SJCRH30 (cell line): ENCODE measurements at regions not wholly inside any gene's neighbourhood (a gene's known extent, or its start where the extent isn't known, plus 50 kb on each side); places are given as distances from the start of the nearest gene placed in this dataset.
"Not testable (repeated sequence)": the region's sequence is repeated elsewhere in the genome, so short reads cannot be mapped to it uniquely, and the experiment has no call there.

Source experiments
- DNase-seq, 2 experiments: peaks; one replicate each; pipeline ENCODE4 v3.0.0-alpha.2; 2015 to 2020
- H3K27ac ChIP-seq: fragments of 250-450 bp; sonication (Bioruptor Pico); 2 replicates; pipeline ENCODE4 v1.5.1; 2020; ENCODE audit warnings: mild to moderate bottlenecking, moderate library complexity
- H3K27me3 ChIP-seq: fragments of 250-450 bp; sonication (Bioruptor Pico); 2 replicates; pipeline ENCODE4 v1.5.1; 2020; ENCODE audit warnings: mild to moderate bottlenecking, moderate library complexity
- H3K36me3 ChIP-seq: fragments of 250-450 bp; sonication (Bioruptor Pico); 2 replicates; pipeline ENCODE4 v1.5.1; 2020; ENCODE audit warnings: mild to moderate bottlenecking, moderate library complexity
- H3K4me1 ChIP-seq: fragments of 250-450 bp; sonication (Bioruptor Pico); 2 replicates; pipeline ENCODE4 v1.5.1; 2020; ENCODE audit warnings: mild to moderate bottlenecking, moderate library complexity
- H3K4me3 ChIP-seq: fragments of 250-450 bp; sonication (Bioruptor Pico); 2 replicates; pipeline ENCODE4 v1.5.1; 2020; ENCODE audit warnings: mild to moderate bottlenecking, moderate library complexity
- H3K9me3 ChIP-seq: fragments of 250-450 bp; sonication (Bioruptor Pico); replicated peaks from 2 replicates; pipeline ENCODE4 v1.5.1; 2020; ENCODE audit warnings: mild to moderate bottlenecking, moderate library complexity

GRCh38 chr5:2093859-2094615 lies 211.3 kb upstream of the IRX4 start:
- no peaks in the 10 kb centered on the region for H3K9me3 ChIP-seq
- H3K36me3 ChIP-seq, result no peaks in the 10 kb centered on the region
- H3K4me1 ChIP-seq, result no peaks in the 10 kb centered on the region
- H3K4me3 ChIP-seq, result no peak overlapping the region
- no peak for DNase-seq
- H3K27me3 ChIP-seq, result no peaks in the 10 kb centered on the region
- no peak overlapping the region for H3K27ac ChIP-seq

- Histone ChIP-seq H3K27ac (no peak overlapping the region), H3K4me1 (no peaks in the 10 kb centered on the region), H3K4me3 (no peak overlapping the region), H3K27me3 (no peaks in the 10 kb centered on the region), H3K36me3 (no peaks in the 10 kb centered on the region), H3K9me3 (no peaks in the 10 kb centered on the region)
- DNase-seq, result no peak
Measured at GRCh38 chr5:2091921-2092320, 209.2 kb upstream of the IRX4 start.

- DNase-seq, result no peak
Measured at GRCh38 chr5:2087980-2088379, 205.3 kb upstream of the IRX4 start.

GRCh38 chr5:2075365-2075764 lies 192.6 kb upstream of the IRX4 start:
- H3K4me1 ChIP-seq, result no peaks in the 10 kb centered on the region
- H3K27ac ChIP-seq, result no peak overlapping the region
- no peak for DNase-seq
- H3K4me3 ChIP-seq, result no peak overlapping the region
- no peaks in the 10 kb centered on the region for H3K27me3 ChIP-seq
- H3K36me3 ChIP-seq, result no peaks in the 10 kb centered on the region
- H3K9me3 ChIP-seq, result no peaks in the 10 kb centered on the region

More at GRCh38 chr5:2087980-2088379, 205.3 kb upstream of the IRX4 start:
- Histone ChIP-seq H3K9me3 (no peaks in the 10 kb centered on the region), H3K36me3 (no peaks in the 10 kb centered on the region), H3K27me3 (no peaks in the 10 kb centered on the region), H3K27ac (no peak overlapping the region), H3K4me3 (no peak overlapping the region), H3K4me1 (no peaks in the 10 kb centered on the region)

GRCh38 chr5:2071562-2071961 lies 188.8 kb upstream of the IRX4 start:
- Histone ChIP-seq H3K4me3 (no peak overlapping the region), H3K27ac (no peak overlapping the region), H3K36me3 (no peaks in the 10 kb centered on the region), H3K27me3 (no peaks in the 10 kb centered on the region), H3K9me3 (no peaks in the 10 kb centered on the region), H3K4me1 (no peaks in the 10 kb centered on the region)
- no peak for DNase-seq

GRCh38 chr5:2070787-2071186 lies 188.1 kb upstream of the IRX4 start:
- H3K4me1 ChIP-seq, H3K27ac ChIP-seq, H3K4me3 ChIP-seq, H3K9me3 ChIP-seq, H3K36me3 ChIP-seq, H3K27me3 ChIP-seq, DNase-seq: not testable (repeated sequence)

GRCh38 chr5:2068531-2068930 lies 185.8 kb upstream of the IRX4 start:
- Histone ChIP-seq H3K27me3 (no peaks in the 10 kb centered on the region), H3K36me3 (no peaks in the 10 kb centered on the region), H3K9me3 (no peaks in the 10 kb centered on the region), H3K27ac (no peak overlapping the region), H3K4me1 (no peaks in the 10 kb centered on the region), H3K4me3 (no peak overlapping the region)
- DNase-seq, result no peak

GRCh38 chr5:2066373-2066772 lies 183.6 kb upstream of the IRX4 start:
- Histone ChIP-seq H3K27me3 (no peaks in the 10 kb centered on the region), H3K9me3 (no peaks in the 10 kb centered on the region), H3K4me1 (no peaks in the 10 kb centered on the region), H3K27ac (no peak overlapping the region), H3K4me3 (no peak overlapping the region), H3K36me3 (no peaks in the 10 kb centered on the region)
- no peak for DNase-seq

- H3K27ac ChIP-seq, H3K4me3 ChIP-seq, H3K4me1 ChIP-seq, DNase-seq, H3K27me3 ChIP-seq, H3K36me3 ChIP-seq, H3K9me3 ChIP-seq: not testable (repeated sequence)
Measured at GRCh38 chr5:2063380-2063779, 180.7 kb upstream of the IRX4 start.

GRCh38 chr5:2052687-2053086 lies 170.0 kb upstream of the IRX4 start:
- DNase-seq, result no peak
- Histone ChIP-seq H3K27me3 (no peaks in the 10 kb centered on the region), H3K4me1 (no peaks in the 10 kb centered on the region), H3K4me3 (no peak overlapping the region), H3K9me3 (no peaks in the 10 kb centered on the region), H3K36me3 (no peaks in the 10 kb centered on the region), H3K27ac (no peak overlapping the region)

- H3K27me3 ChIP-seq, result no peaks in the 10 kb centered on the region
- H3K9me3 ChIP-seq, result no peaks in the 10 kb centered on the region
- no peak overlapping the region for H3K27ac ChIP-seq
- H3K36me3 ChIP-seq, result no peaks in the 10 kb centered on the region
- H3K4me3 ChIP-seq, result no peak overlapping the region
- no peaks in the 10 kb centered on the region for H3K4me1 ChIP-seq
- DNase-seq, result no peak
Measured at GRCh38 chr5:2049876-2050275, 167.2 kb upstream of the IRX4 start.

- DNase-seq, result no peak
- Histone ChIP-seq H3K4me1 (no peaks in the 10 kb centered on the region), H3K9me3 (no peaks in the 10 kb centered on the region), H3K4me3 (no peak overlapping the region), H3K27me3 (no peaks in the 10 kb centered on the region), H3K27ac (no peak overlapping the region), H3K36me3 (no peaks in the 10 kb centered on the region)
Measured at GRCh38 chr5:2048664-2049063, 165.9 kb upstream of the IRX4 start.

- Histone ChIP-seq H3K9me3 (no peaks in the 10 kb centered on the region), H3K4me1 (no peaks in the 10 kb centered on the region), H3K36me3 (no peaks in the 10 kb centered on the region), H3K27ac (no peak overlapping the region), H3K27me3 (no peaks in the 10 kb centered on the region), H3K4me3 (no peak overlapping the region)
- DNase-seq, result no peak
Measured at GRCh38 chr5:2047341-2047927, 164.7 kb upstream of the IRX4 start.

- DNase-seq, result no peak
- H3K27ac ChIP-seq, result no peak overlapping the region
Measured at GRCh38 chr5:2044041-2044440, 161.3 kb upstream of the IRX4 start.

GRCh38 chr5:2039180-2039531 lies 156.4 kb upstream of the IRX4 start:
- no peak for DNase-seq
- H3K27me3 ChIP-seq, result no peaks in the 10 kb centered on the region
- H3K36me3 ChIP-seq, result no peaks in the 10 kb centered on the region
- H3K9me3 ChIP-seq, result no peaks in the 10 kb centered on the region
- no peak overlapping the region for H3K4me3 ChIP-seq
- no peak overlapping the region for H3K27ac ChIP-seq
- H3K4me1 ChIP-seq, result no peaks in the 10 kb centered on the region

More at GRCh38 chr5:2044041-2044440, 161.3 kb upstream of the IRX4 start:
- Histone ChIP-seq H3K36me3 (no peaks in the 10 kb centered on the region), H3K4me3 (no peak overlapping the region), H3K9me3 (no peaks in the 10 kb centered on the region), H3K27me3 (no peaks in the 10 kb centered on the region), H3K4me1 (no peaks in the 10 kb centered on the region)
